Neural crest cell (in vitro differentiated cells): ENCODE measurements at regions not wholly inside any gene's neighbourhood (a gene's known extent, or its start where the extent isn't known, plus 50 kb on each side); places are given as distances from the start of the nearest gene placed in this dataset.

Experiments
- DNase-seq: peaks from one replicate; pipeline ENCODE4 v3.0.0; 2021; ENCODE audit warnings: low read depth, mixed read lengths, low spot score
- H3K27ac Mint-ChIP-seq: one replicate; pipeline ENCODE4 v1.8.0; 2021; ENCODE audit warnings: mild to moderate bottlenecking, mixed read lengths; ENCODE audit not compliant: unreplicated experiment
- H3K27me3 Mint-ChIP-seq: 2 replicates; pipeline ENCODE4 v1.8.0; 2021; ENCODE audit warnings: low read depth, mild to moderate bottlenecking, mixed read lengths
- H3K36me3 Mint-ChIP-seq: 2 replicates; pipeline ENCODE4 v1.8.0; 2021; ENCODE audit warnings: low read depth, mild to moderate bottlenecking, mixed read lengths
- H3K4me1 Mint-ChIP-seq: 2 replicates; pipeline ENCODE4 v1.8.0; 2021; ENCODE audit warnings: mixed read lengths
- H3K4me3 Mint-ChIP-seq: one replicate; pipeline ENCODE4 v1.8.0; 2021; ENCODE audit warnings: mild to moderate bottlenecking, mixed read lengths
- H3K9me3 Mint-ChIP-seq: 2 replicates; pipeline ENCODE4 v1.8.0; 2021; ENCODE audit warnings: mixed read lengths
- CTCF ChIP-seq: fragments of 200-600 bp; sonication (generic); conservative IDR thresholded peaks from 2 replicates; pipeline ENCODE4 v1.5.0; 2021; ENCODE audit warnings: antibody characterized with exemption, mild to moderate bottlenecking

- TF ChIP-seq CTCF = no peak
- Mint-ChIP-seq H3K27me3 (no peaks in the 10 kb centered on the region), H3K36me3 (no peaks in the 10 kb centered on the region), H3K4me3 (no peak overlapping the region), H3K9me3 (no peaks in the 10 kb centered on the region), H3K4me1 (peaks cover 13% of the 10 kb centered on the region), H3K27ac (no peak overlapping the region)
- DNase-seq = no peak
Measured at GRCh38 chr5:172564883-172565282, 76.2 kb upstream of the NEURL1B start.

- Mint-ChIP-seq H3K4me3 (no peak overlapping the region), H3K9me3 (no peaks in the 10 kb centered on the region), H3K27ac (no peak overlapping the region)
Measured at GRCh38 chr5:172564188-172564587, 76.9 kb upstream of the NEURL1B start.

GRCh38 chr5:172562443-172562842 is 78.6 kb upstream of the NEURL1B start:
- H3K27me3 Mint-ChIP-seq = no peaks in the 10 kb centered on the region
- no peaks in the 10 kb centered on the region for H3K36me3 Mint-ChIP-seq
- no peaks in the 10 kb centered on the region for H3K9me3 Mint-ChIP-seq
- no peak for TF ChIP-seq CTCF
- peaks cover 15% of the 10 kb centered on the region for H3K4me1 Mint-ChIP-seq
- no peak for DNase-seq
- H3K27ac Mint-ChIP-seq = no peak overlapping the region
- H3K4me3 Mint-ChIP-seq = no peak overlapping the region

More at GRCh38 chr5:172564188-172564587, 76.9 kb upstream of the NEURL1B start:
- no peak for TF ChIP-seq CTCF
- no peaks in the 10 kb centered on the region for H3K27me3 Mint-ChIP-seq
- no peak for DNase-seq
- H3K36me3 Mint-ChIP-seq = no peaks in the 10 kb centered on the region
- peaks cover 9% of the 10 kb centered on the region for H3K4me1 Mint-ChIP-seq

- H3K4me3 Mint-ChIP-seq = no peak overlapping the region
- no peak for TF ChIP-seq CTCF
- no peaks in the 10 kb centered on the region for H3K9me3 Mint-ChIP-seq
- no peak overlapping the region for H3K27ac Mint-ChIP-seq
- no peak for DNase-seq
- H3K36me3 Mint-ChIP-seq = no peaks in the 10 kb centered on the region
- H3K4me1 Mint-ChIP-seq = peaks cover 23% of the 10 kb centered on the region
- no peaks in the 10 kb centered on the region for H3K27me3 Mint-ChIP-seq
Measured at GRCh38 chr5:172561151-172561550, 79.9 kb upstream of the NEURL1B start.

- no peak for TF ChIP-seq CTCF
- H3K9me3 Mint-ChIP-seq = no peaks in the 10 kb centered on the region
- H3K4me3 Mint-ChIP-seq = no peak overlapping the region
- H3K36me3 Mint-ChIP-seq = no peaks in the 10 kb centered on the region
- peaks cover 27% of the 10 kb centered on the region for H3K4me1 Mint-ChIP-seq
- H3K27ac Mint-ChIP-seq = no peak overlapping the region
- no peak for DNase-seq
- H3K27me3 Mint-ChIP-seq = no peaks in the 10 kb centered on the region
Measured at GRCh38 chr5:172559004-172559932, 81.8 kb upstream of the NEURL1B start.
